OCI-LY3 (cell line): ENCODE measurements at regions not wholly inside any gene's neighbourhood (a gene's known extent, or its start where the extent isn't known, plus 50 kb on each side); places are given as distances from the start of the nearest gene placed in this dataset.

Source experiments
- H2AFZ ChIP-seq: fragments of 200-600, 300-600 bp; shearing (Covaris generic); 2 replicates; pipeline ENCODE4 v1.6.0; 2014; ENCODE audit warnings: antibody characterized with exemption, low read depth, low read length
- H3K27ac ChIP-seq: fragments of 200-600, 300-600 bp; sonication (generic); 2 replicates; pipeline ENCODE4 v1.5.1; 2014; ENCODE audit warnings: mild to moderate bottlenecking, low read length, moderate library complexity, mixed read lengths
- H3K27me3 ChIP-seq: fragments of 200-600, 300-600 bp; sonication (generic); 2 replicates; pipeline ENCODE4 v1.6.1; 2014; ENCODE audit warnings: low read depth, low read length, mixed read lengths
- H3K36me3 ChIP-seq: fragments of 200-600, 300-600 bp; sonication (generic); replicated peaks from 2 replicates; pipeline ENCODE3; 2014; ENCODE audit warnings: low read depth, low read length, mixed read lengths
- H3K4me1 ChIP-seq: fragments of 300-600, 200-600 bp; sonication (generic); 2 replicates; pipeline ENCODE4 v1.6.1; 2014; ENCODE audit warnings: low read length, mixed read lengths
- H3K4me2 ChIP-seq: fragments of 200-600, 300-600 bp; sonication (generic); 2 replicates; pipeline ENCODE4 v1.6.1; 2014; ENCODE audit warnings: low read length, mixed read lengths
- H3K4me3 ChIP-seq: fragments of 300-600, 200-600 bp; sonication (generic); 2 replicates; pipeline ENCODE4 v1.5.1; 2014; ENCODE audit warnings: antibody characterized with exemption, mild to moderate bottlenecking, low read length, moderate library complexity
- H3K79me2 ChIP-seq: fragments of 300-600, 200-600 bp; shearing (Covaris generic); 2 replicates; pipeline ENCODE4 v1.6.1; 2014; ENCODE audit warnings: mild to moderate bottlenecking, low read length, mixed read lengths
- H3K9ac ChIP-seq: fragments of 300-600, 200-600 bp; shearing (Covaris generic); 2 replicates; pipeline ENCODE4 v1.6.0; 2014; ENCODE audit warnings: mild to moderate bottlenecking, low read length, moderate library complexity
- H3K9me3 ChIP-seq: fragments of 200-600, 300-600 bp; shearing (Covaris generic); 2 replicates; pipeline ENCODE4 v1.6.1; 2014; ENCODE audit warnings: low read length, mixed read lengths; ENCODE audit not compliant: insufficient read depth
- H4K20me1 ChIP-seq: fragments of 200-600, 300-600 bp; sonication (generic); 2 replicates; pipeline ENCODE4 v1.6.1; 2016; ENCODE audit warnings: low read length, mixed read lengths; ENCODE audit not compliant: insufficient read depth
- EZH2phosphoT487 ChIP-seq: fragments of 200-600 bp; shearing (Covaris generic); IDR thresholded peaks from 2 replicates; pipeline ENCODE4 v1.6.1; 2018; ENCODE audit warnings: antibody characterized with exemption, mixed run types, low read depth
- TF ChIP-seq, protein P1 (sequence below): fragments of 200-600, 300-600 bp; sonication (generic); IDR thresholded peaks from 2 replicates; pipeline ENCODE4 v1.5.1; 2014; ENCODE audit warnings: antibody characterized with exemption, low read length, low read depth

DNA sequence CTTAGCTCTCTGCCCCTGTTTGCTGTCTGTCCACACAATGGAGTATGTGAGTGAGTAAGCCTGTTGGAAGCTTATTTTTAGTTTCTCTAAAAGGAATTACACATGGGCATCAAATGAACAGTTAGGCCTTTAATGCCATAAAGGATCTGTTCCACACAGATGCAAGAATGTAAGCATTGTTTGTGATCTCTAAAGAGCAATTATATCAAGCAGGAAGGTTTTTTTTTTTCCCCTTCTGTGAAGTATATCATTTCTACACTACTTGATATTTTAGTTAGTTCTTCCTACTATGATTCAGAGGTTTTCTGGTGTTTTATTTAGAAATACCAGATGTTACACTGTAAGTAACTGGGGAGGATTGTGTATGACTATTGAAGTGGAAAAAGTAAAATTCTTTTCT, 627.5 kb downstream of the COL12A1 start:
- Histone ChIP-seq H3K9me3 (no peaks in the 10 kb centered on the region), H3K27me3 (no peaks in the 10 kb centered on the region), H3K4me2 (peak overlapping the region; percentile 2; the same call in 1 of the 2 replicates), H4K20me1 (no peaks in the 10 kb centered on the region), H3K4me1 (peaks cover 19% of the 10 kb centered on the region), H3K79me2 (no peaks in the 10 kb centered on the region), H3K9ac (no peak overlapping the region), H3K27ac (no peak overlapping the region), H3K4me3 (no peak overlapping the region), H2AFZ (no peak overlapping the region), H3K36me3 (no peaks in the 10 kb centered on the region)
- TF ChIP-seq EZH2phosphoT487, result no peak
- TF ChIP-seq, protein P1, sequence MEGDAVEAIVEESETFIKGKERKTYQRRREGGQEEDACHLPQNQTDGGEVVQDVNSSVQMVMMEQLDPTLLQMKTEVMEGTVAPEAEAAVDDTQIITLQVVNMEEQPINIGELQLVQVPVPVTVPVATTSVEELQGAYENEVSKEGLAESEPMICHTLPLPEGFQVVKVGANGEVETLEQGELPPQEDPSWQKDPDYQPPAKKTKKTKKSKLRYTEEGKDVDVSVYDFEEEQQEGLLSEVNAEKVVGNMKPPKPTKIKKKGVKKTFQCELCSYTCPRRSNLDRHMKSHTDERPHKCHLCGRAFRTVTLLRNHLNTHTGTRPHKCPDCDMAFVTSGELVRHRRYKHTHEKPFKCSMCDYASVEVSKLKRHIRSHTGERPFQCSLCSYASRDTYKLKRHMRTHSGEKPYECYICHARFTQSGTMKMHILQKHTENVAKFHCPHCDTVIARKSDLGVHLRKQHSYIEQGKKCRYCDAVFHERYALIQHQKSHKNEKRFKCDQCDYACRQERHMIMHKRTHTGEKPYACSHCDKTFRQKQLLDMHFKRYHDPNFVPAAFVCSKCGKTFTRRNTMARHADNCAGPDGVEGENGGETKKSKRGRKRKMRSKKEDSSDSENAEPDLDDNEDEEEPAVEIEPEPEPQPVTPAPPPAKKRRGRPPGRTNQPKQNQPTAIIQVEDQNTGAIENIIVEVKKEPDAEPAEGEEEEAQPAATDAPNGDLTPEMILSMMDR, result no peak

DNA sequence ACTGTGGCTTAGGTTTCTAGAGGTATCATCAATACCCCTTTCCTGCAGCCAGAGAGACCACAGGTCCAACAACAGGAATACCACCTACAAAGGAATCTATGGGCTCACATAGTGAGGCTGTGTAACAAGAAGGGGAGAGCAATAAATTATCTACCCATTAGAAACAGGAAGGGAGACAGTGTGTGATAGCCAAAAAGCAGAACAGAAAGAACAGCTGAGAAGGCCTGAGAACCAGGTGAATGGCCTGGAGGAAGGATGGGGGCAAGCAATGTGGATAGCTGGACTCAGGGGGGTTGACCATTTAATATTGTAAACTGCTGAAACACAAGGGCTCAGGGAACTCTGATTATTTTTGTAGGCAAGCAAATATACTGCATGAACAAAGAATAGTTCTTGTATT, 628.2 kb downstream of the COL12A1 start:
- Histone ChIP-seq H3K4me2 (peak overlapping the region; percentile 46), H2AFZ (0 out of 2 replicates have a peak overlapping the region, but pooled peaks have one; percentile 32), H4K20me1 (no peaks in the 10 kb centered on the region)

DNA sequence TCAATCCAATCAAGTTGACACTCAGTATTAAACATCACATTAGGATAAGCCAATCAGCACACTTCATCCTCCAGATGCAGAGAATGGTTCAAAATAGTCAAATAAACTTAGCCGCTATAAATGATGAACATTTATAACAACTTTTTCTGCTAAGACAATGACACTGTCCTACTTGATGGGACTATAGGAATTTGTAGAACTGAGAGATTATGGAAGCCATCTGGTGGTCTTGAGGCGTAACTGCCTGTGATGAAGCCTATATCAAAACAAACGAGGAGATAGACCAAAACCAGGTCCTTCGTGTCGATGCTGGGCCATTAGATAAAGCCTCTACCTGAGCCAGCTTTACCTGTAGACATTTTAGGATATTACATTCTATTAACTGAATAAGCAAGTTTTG, 631.1 kb downstream of the COL12A1 start:
- Histone ChIP-seq H3K36me3 (no peaks in the 10 kb centered on the region), H3K4me3 (no peak overlapping the region), H2AFZ (no peak overlapping the region), H3K9ac (no peak overlapping the region), H4K20me1 (no peaks in the 10 kb centered on the region), H3K4me2 (peak overlapping the region; percentile 21), H3K79me2 (no peaks in the 10 kb centered on the region), H3K27me3 (no peaks in the 10 kb centered on the region), H3K27ac (no peak overlapping the region), H3K4me1 (peaks cover 19% of the 10 kb centered on the region), H3K9me3 (no peaks in the 10 kb centered on the region)
- TF ChIP-seq, protein P1, result peak; percentile 80
- TF ChIP-seq EZH2phosphoT487, result no peak

More for the DNA sequence above, 628.2 kb downstream of the COL12A1 start:
- Histone ChIP-seq H3K9ac (no peak overlapping the region), H3K27me3 (no peaks in the 10 kb centered on the region), H3K27ac (no peak overlapping the region), H3K4me3 (no peak overlapping the region; the same call in 1 of the 2 replicates), H3K9me3 (no peaks in the 10 kb centered on the region), H3K36me3 (no peaks in the 10 kb centered on the region), H3K4me1 (peaks cover 19% of the 10 kb centered on the region), H3K79me2 (no peaks in the 10 kb centered on the region)
- no peak for TF ChIP-seq EZH2phosphoT487
- TF ChIP-seq, protein P1, result no peak

DNA sequence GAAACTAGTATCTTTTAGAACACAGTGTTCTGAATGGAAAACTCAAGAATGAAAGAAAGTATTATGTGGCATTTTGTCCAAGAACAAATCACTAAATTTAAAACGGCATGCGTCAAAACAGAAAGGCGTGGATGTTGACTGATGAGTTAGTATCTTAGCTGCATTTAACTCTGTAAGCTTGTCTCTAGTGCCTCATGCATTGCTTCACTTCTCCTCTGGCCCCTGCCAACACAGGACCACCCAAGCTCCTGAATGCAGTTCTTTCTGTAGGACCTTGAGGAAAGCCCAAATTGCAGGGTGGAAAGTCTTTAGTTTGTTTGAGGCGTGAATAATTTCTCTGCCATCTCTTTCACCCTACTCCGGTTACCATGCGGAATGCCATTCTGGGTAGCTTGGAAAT, 632.2 kb downstream of the COL12A1 start:
- Histone ChIP-seq H2AFZ (no peak overlapping the region), H3K36me3 (no peaks in the 10 kb centered on the region), H3K4me1 (peaks cover 18% of the 10 kb centered on the region), H3K27me3 (no peaks in the 10 kb centered on the region), H3K4me3 (no peak overlapping the region), H3K9me3 (no peaks in the 10 kb centered on the region), H3K9ac (no peak overlapping the region), H3K4me2 (no peak overlapping the region), H3K27ac (no peak overlapping the region), H3K79me2 (no peaks in the 10 kb centered on the region), H4K20me1 (no peaks in the 10 kb centered on the region)
- TF ChIP-seq, protein P1, result no peak
- no peak for TF ChIP-seq EZH2phosphoT487
